ENCODE measurements at regions not wholly inside any gene's neighbourhood (a gene's known extent, or its start where the extent isn't known, plus 50 kb on each side); places are given as distances from the start of the nearest gene placed in this dataset.

DNA sequence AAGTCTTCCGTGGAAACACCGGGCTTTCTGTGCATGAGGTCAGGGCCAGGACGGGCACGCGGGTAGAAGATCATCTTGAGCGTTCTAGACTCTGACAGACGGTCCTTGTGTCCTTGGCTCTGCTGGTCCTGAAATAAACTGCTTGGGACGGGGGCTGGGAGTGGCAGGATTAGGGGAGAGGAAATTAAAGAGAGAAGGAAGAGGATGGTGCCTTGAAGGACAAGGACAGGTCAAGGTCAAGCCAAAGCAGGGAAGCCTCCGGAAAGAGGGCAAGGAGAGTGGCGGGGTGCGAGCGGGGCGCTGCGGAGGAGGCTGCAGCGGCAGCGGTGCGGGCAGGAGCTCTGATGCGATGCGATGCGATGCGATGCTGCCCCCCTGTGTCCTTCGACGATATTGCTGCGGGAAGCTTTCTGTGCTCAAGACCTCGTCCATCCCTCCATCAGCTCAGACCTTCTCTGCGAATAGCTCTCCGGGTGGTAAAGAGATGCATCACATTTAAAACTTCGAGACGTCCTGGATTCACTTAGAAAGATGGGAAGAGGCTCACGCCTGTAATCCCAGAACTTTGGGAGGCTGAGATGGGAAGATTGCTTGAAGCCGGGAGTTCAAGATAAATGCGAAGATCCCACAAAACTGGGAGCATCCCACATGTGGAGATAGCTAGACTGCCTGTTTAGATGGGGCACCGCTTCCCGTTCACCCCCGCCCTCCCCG lies 110.1 kb upstream of the TMEM132D start:
- no peaks in the 10 kb centered on the region for H3K36me3 ChIP-seq (ENCODE audit: control insufficient read depth, insufficient read depth, low read length)
- no peak for DNase-seq
- no peak overlapping the region for H4K91ac ChIP-seq (ENCODE audit: insufficient read depth, low read depth, low read length)
- no peaks in the 10 kb centered on the region for H4K20me1 ChIP-seq (ENCODE audit: insufficient read depth, low read length)
- intact Hi-C loops (cut with micrococcal nuclease) (no loop called here), in situ Hi-C loops (cut with MboI; ENCODE audit: low sequenced_read_pairs) (no loop called here), dilution Hi-C loops (cut with HindIII; ENCODE audit: low sequenced_read_pairs, unreplicated experiment) (no loop called here)
- no peaks in the 10 kb centered on the region for H3K9me1 ChIP-seq (ENCODE audit: insufficient read depth, low read length)
- H4K5ac ChIP-seq (ENCODE audit: low read depth, low read length) = no peak overlapping the region
- H3K4ac ChIP-seq (ENCODE audit: low read depth, low read length) = no peak overlapping the region
- 10% methylated on average over 12 of the region's 36 CpGs; no CpG with 5 or more reads in 1 of the 2 experiments for WGBS, 2 experiments (ENCODE audit: extremely low coverage in 2 of 2, insufficient read length in 1 of 2)
- H3K18ac ChIP-seq (ENCODE audit: low read depth, low read length) = no peak overlapping the region
- H2AFZ ChIP-seq (replicated peaks; ENCODE audit: low read length, poor library complexity) = no peak overlapping the region
- no peak overlapping the region for H3K56ac ChIP-seq (ENCODE audit: extremely low read depth, insufficient read depth, low read length)
- peak; percentile 35; the same call in 1 of the 2 replicates for ATAC-seq (ENCODE audit: low read depth)
- no peak overlapping the region for H3K14ac ChIP-seq (replicated peaks; ENCODE audit: low read depth, low read length)
- H3K9me3 ChIP-seq (ENCODE audit: control insufficient read depth, insufficient read depth, low read length) = peaks cover 37% of the 10 kb centered on the region
- no peak overlapping the region for H2BK5ac ChIP-seq (ENCODE audit: low read depth, low read length, poor library complexity, severe bottlenecking)
- no peaks in the 10 kb centered on the region for H3K79me1 ChIP-seq (ENCODE audit: low read depth in 1 of 2, low read length in 2 of 2)
- H4K8ac ChIP-seq (ENCODE audit: low read depth in 2 of 2, low read length in 2 of 2) = no peak overlapping the region
- H3K4me2 ChIP-seq (ENCODE audit: low read depth, low read length) = no peak overlapping the region
- H2BK20ac ChIP-seq (ENCODE audit: low read depth, low read length) = no peak overlapping the region
- ChIA-PET CTCF (interaction anchor here (1.0 kb wide), 1 partner anchor 10 kb away, joined by 4 read pairs; no protein-coding TSS in a partner anchor), POLR2A (ENCODE audit: unreplicated experiment) (no interaction called here)
- no peaks in the 10 kb centered on the region for H3K27me3 ChIP-seq (ENCODE audit: control insufficient read depth, insufficient read depth, low read length)
- TF ChIP-seq CEBPB (IDR thresholded peaks at IDR 0.05; ENCODE audit: low read depth, low read length) (no peak), RFX5 (IDR thresholded peaks at IDR 0.05; ENCODE audit: low read depth, low read length) (no peak), POLR2A (IDR thresholded peaks at IDR 0.05; ENCODE audit: low read depth, low read length) (no peak), MXI1 (IDR thresholded peaks at IDR 0.05; ENCODE audit: borderline replicate concordance, low read depth, low read length) (no peak), MAZ (IDR thresholded peaks at IDR 0.05; ENCODE audit: borderline replicate concordance, low read depth, low read length) (no peak), BHLHE40 (IDR thresholded peaks at IDR 0.05; ENCODE audit: low read depth, low read length) (no peak), RAD21 (IDR thresholded peaks at IDR 0.05; ENCODE audit: low read length) (peak; percentile 31)
- TF ChIP-seq, protein P1, sequence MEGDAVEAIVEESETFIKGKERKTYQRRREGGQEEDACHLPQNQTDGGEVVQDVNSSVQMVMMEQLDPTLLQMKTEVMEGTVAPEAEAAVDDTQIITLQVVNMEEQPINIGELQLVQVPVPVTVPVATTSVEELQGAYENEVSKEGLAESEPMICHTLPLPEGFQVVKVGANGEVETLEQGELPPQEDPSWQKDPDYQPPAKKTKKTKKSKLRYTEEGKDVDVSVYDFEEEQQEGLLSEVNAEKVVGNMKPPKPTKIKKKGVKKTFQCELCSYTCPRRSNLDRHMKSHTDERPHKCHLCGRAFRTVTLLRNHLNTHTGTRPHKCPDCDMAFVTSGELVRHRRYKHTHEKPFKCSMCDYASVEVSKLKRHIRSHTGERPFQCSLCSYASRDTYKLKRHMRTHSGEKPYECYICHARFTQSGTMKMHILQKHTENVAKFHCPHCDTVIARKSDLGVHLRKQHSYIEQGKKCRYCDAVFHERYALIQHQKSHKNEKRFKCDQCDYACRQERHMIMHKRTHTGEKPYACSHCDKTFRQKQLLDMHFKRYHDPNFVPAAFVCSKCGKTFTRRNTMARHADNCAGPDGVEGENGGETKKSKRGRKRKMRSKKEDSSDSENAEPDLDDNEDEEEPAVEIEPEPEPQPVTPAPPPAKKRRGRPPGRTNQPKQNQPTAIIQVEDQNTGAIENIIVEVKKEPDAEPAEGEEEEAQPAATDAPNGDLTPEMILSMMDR (conservative IDR thresholded peaks at IDR 0.05; ENCODE audit: low read depth, low read length) = 0 out of 2 replicates have a peak, but pooled peaks have one; percentile 18
- H3K4me3 ChIP-seq (ENCODE audit: insufficient read depth, low read depth, low read length) = no peak overlapping the region
- no peak overlapping the region for H2BK120ac ChIP-seq (ENCODE audit: low read depth, low read length)
- no peak overlapping the region for H3K27ac ChIP-seq (ENCODE audit: insufficient read depth, low read length)
- no peak overlapping the region for H2AK9ac ChIP-seq (replicated peaks; ENCODE audit: low read depth, low read length, poor library complexity)
- H3K23ac ChIP-seq (ENCODE audit: low read depth, low read length) = no peak overlapping the region
- no peak overlapping the region for H2AK5ac ChIP-seq (ENCODE audit: low read depth, low read length)
- H3K9ac ChIP-seq (ENCODE audit: low read depth, low read length) = no peak overlapping the region
- no peak overlapping the region for H2BK15ac ChIP-seq (ENCODE audit: low read depth, low read length)
- BruUV-seq (replicated peaks) = no TSS peak
- no peaks in the 10 kb centered on the region for H3K4me1 ChIP-seq (ENCODE audit: control insufficient read depth, insufficient read depth, low read length)

All from IMR-90 (cell line).